SU-DHL-6 (cell line): ENCODE measurements at regions not wholly inside any gene's neighbourhood (a gene's known extent, or its start where the extent isn't known, plus 50 kb on each side); places are given as distances from the start of the nearest gene placed in this dataset.

Experiments used
- CTCF ChIP-seq: fragments of 200-600 bp; sonication (generic); IDR thresholded peaks from one replicate; pipeline ENCODE4 v1.5.1; 2017; ENCODE audit warnings: antibody characterized with exemption, mild to moderate bottlenecking, low read length, moderate library complexity; ENCODE audit not compliant: insufficient read depth, poor library complexity, severe bottlenecking
- EZH2phosphoT487 ChIP-seq: fragments of 200-600 bp; sonication (generic), shearing (Covaris generic); conservative IDR thresholded peaks from 2 replicates; pipeline ENCODE4 v1.6.1; 2018; ENCODE audit warnings: mild to moderate bottlenecking, antibody characterized with exemption, low read length, moderate library complexity, mixed read lengths

- TF ChIP-seq CTCF (no peak), EZH2phosphoT487 (no peak)
These were observed 68.4 kb upstream of the ANKRD10 start for GRCh38 chr13:110983241-110983640.
